ENCODE measurements at regions not wholly inside any gene's neighbourhood (a gene's known extent, or its start where the extent isn't known, plus 50 kb on each side); places are given as distances from the start of the nearest gene placed in this dataset.

DNA sequence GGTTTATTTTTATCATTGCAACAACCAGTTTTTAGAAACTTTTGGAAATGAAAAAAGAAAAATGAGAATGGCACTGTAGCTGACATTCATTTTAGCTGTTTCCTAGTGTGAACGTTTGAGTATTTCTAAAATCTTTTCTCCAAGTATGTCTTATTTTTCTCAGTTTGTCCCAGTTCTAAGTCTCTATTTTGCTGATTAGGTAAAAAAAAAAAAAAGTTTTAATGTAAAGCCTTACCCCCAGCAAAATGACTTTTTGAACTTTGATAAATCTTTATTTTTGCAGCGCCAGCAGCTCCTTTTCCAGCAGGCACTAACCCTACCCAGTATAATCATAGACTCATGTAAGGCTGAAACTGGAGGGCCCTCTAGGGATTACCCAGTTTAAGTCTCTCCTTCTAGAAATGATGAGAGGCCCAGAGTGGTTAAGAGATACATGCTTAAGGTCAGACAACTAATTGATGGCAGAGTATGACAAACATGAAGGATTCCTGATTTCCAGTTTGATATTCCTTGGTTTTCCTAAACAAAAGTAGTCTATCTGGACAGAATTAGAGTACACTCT lies 84.3 kb upstream of the SLC4A4 start:
- no peak for DNase-seq (ENCODE audit: low spot score)
- Mint-ChIP-seq H3K36me3 (no peaks in the 10 kb centered on the region), H3K27ac (no peak overlapping the region), H3K4me1 (no peaks in the 10 kb centered on the region), H3K9me3 (no peaks in the 10 kb centered on the region), H3K4me3 (no peak overlapping the region), H3K27me3 (ENCODE audit: low read depth) (no peaks in the 10 kb centered on the region)
- CTCF ChIA-PET, result interaction anchor here (0.7 to 2.2 kb wide), 3 partner anchors 66 to 342 kb away, joined by 3 to 5 read pairs (median 4); no protein-coding TSS in a partner anchor
- POLR2A ChIA-PET, result no interaction called here
- TF ChIP-seq RELA (CRISPR knock-in tag; IDR thresholded peaks at IDR 0.05; ENCODE audit: borderline replicate concordance), result no peak
- TF ChIP-seq HMGA2 (CRISPR knock-in tag; IDR thresholded peaks at IDR 0.05), result no peak
- TF ChIP-seq TEAD4 (CRISPR knock-in tag; IDR thresholded peaks at IDR 0.05), result no peak
- TF ChIP-seq ZNF121 (CRISPR knock-in tag; IDR thresholded peaks at IDR 0.05), result no peak
- TF ChIP-seq ZNF232 (CRISPR knock-in tag; IDR thresholded peaks at IDR 0.05), result no peak
- TF ChIP-seq, protein P1, sequence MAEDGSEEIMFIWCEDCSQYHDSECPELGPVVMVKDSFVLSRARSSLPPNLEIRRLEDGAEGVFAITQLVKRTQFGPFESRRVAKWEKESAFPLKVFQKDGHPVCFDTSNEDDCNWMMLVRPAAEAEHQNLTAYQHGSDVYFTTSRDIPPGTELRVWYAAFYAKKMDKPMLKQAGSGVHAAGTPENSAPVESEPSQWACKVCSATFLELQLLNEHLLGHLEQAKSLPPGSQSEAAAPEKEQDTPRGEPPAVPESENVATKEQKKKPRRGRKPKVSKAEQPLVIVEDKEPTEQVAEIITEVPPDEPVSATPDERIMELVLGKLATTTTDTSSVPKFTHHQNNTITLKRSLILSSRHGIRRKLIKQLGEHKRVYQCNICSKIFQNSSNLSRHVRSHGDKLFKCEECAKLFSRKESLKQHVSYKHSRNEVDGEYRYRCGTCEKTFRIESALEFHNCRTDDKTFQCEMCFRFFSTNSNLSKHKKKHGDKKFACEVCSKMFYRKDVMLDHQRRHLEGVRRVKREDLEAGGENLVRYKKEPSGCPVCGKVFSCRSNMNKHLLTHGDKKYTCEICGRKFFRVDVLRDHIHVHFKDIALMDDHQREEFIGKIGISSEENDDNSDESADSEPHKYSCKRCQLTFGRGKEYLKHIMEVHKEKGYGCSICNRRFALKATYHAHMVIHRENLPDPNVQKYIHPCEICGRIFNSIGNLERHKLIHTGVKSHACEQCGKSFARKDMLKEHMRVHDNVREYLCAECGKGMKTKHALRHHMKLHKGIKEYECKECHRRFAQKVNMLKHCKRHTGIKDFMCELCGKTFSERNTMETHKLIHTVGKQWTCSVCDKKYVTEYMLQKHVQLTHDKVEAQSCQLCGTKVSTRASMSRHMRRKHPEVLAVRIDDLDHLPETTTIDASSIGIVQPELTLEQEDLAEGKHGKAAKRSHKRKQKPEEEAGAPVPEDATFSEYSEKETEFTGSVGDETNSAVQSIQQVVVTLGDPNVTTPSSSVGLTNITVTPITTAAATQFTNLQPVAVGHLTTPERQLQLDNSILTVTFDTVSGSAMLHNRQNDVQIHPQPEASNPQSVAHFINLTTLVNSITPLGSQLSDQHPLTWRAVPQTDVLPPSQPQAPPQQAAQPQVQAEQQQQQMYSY (CRISPR knock-in tag; IDR thresholded peaks at IDR 0.05), result no peak
- TF ChIP-seq, protein P2, sequence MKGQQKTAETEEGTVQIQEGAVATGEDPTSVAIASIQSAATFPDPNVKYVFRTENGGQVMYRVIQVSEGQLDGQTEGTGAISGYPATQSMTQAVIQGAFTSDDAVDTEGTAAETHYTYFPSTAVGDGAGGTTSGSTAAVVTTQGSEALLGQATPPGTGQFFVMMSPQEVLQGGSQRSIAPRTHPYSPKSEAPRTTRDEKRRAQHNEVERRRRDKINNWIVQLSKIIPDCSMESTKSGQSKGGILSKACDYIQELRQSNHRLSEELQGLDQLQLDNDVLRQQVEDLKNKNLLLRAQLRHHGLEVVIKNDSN (CRISPR knock-in tag; IDR thresholded peaks at IDR 0.05), result no peak
- TF ChIP-seq NFE2L1 (CRISPR knock-in tag; IDR thresholded peaks at IDR 0.05), result no peak
- no peak for TF ChIP-seq CREB1 (CRISPR knock-in tag; IDR thresholded peaks at IDR 0.05)
- TF ChIP-seq, protein P3, sequence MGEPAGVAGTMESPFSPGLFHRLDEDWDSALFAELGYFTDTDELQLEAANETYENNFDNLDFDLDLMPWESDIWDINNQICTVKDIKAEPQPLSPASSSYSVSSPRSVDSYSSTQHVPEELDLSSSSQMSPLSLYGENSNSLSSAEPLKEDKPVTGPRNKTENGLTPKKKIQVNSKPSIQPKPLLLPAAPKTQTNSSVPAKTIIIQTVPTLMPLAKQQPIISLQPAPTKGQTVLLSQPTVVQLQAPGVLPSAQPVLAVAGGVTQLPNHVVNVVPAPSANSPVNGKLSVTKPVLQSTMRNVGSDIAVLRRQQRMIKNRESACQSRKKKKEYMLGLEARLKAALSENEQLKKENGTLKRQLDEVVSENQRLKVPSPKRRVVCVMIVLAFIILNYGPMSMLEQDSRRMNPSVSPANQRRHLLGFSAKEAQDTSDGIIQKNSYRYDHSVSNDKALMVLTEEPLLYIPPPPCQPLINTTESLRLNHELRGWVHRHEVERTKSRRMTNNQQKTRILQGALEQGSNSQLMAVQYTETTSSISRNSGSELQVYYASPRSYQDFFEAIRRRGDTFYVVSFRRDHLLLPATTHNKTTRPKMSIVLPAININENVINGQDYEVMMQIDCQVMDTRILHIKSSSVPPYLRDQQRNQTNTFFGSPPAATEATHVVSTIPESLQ (CRISPR knock-in tag; IDR thresholded peaks at IDR 0.05), result no peak
- TF ChIP-seq, protein P4, sequence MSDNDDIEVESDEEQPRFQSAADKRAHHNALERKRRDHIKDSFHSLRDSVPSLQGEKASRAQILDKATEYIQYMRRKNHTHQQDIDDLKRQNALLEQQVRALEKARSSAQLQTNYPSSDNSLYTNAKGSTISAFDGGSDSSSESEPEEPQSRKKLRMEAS (CRISPR knock-in tag; IDR thresholded peaks at IDR 0.05), result no peak
- no peak for TF ChIP-seq ETV6 (CRISPR knock-in tag; IDR thresholded peaks at IDR 0.05)
- TF ChIP-seq OVOL2 (CRISPR knock-in tag; IDR thresholded peaks at IDR 0.05; ENCODE audit: borderline replicate concordance), result no peak
- 0 out of 2 replicates have a peak, but pooled peaks have one; percentile 30 for ATAC-seq

DNA sequence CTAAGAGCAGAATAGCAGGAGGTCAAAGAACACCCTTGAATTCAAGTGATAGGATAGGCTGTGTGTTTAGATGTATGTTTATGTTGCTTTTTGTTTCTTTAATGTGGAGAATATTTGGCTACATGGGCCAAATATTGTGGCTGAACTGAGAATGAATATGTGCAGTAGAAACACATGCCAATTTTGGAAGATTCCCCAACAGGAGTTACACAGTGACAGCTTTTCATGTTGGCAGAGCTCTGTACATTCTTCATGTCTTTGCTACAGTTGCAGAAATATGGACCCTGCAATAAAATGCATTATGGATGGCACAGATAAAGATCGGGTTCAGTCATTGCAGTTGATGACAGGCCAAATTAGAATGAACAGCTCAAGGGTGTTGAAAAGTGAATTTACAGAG lies 82.8 kb upstream of the SLC4A4 start:
- Mint-ChIP-seq H3K27ac (no peak overlapping the region), H3K4me3 (no peak overlapping the region), H3K9me3 (no peaks in the 10 kb centered on the region), H3K4me1 (peaks cover under 1% of the 10 kb centered on the region; the same call in 1 of the 2 replicates), H3K36me3 (no peaks in the 10 kb centered on the region), H3K27me3 (ENCODE audit: low read depth) (no peaks in the 10 kb centered on the region)
- no peak for DNase-seq (ENCODE audit: low spot score)
- no peak for ATAC-seq
- POLR2A ChIA-PET, result no interaction called here
- CTCF ChIA-PET, result no interaction called here
- TF ChIP-seq, protein P5, sequence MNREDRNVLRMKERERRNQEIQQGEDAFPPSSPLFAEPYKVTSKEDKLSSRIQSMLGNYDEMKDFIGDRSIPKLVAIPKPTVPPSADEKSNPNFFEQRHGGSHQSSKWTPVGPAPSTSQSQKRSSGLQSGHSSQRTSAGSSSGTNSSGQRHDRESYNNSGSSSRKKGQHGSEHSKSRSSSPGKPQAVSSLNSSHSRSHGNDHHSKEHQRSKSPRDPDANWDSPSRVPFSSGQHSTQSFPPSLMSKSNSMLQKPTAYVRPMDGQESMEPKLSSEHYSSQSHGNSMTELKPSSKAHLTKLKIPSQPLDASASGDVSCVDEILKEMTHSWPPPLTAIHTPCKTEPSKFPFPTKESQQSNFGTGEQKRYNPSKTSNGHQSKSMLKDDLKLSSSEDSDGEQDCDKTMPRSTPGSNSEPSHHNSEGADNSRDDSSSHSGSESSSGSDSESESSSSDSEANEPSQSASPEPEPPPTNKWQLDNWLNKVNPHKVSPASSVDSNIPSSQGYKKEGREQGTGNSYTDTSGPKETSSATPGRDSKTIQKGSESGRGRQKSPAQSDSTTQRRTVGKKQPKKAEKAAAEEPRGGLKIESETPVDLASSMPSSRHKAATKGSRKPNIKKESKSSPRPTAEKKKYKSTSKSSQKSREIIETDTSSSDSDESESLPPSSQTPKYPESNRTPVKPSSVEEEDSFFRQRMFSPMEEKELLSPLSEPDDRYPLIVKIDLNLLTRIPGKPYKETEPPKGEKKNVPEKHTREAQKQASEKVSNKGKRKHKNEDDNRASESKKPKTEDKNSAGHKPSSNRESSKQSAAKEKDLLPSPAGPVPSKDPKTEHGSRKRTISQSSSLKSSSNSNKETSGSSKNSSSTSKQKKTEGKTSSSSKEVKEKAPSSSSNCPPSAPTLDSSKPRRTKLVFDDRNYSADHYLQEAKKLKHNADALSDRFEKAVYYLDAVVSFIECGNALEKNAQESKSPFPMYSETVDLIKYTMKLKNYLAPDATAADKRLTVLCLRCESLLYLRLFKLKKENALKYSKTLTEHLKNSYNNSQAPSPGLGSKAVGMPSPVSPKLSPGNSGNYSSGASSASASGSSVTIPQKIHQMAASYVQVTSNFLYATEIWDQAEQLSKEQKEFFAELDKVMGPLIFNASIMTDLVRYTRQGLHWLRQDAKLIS (CRISPR knock-in tag; IDR thresholded peaks at IDR 0.05; ENCODE audit: borderline replicate concordance), result no peak
- TF ChIP-seq, protein P1 (CRISPR knock-in tag; IDR thresholded peaks at IDR 0.05), result no peak
- TF ChIP-seq, protein P6, sequence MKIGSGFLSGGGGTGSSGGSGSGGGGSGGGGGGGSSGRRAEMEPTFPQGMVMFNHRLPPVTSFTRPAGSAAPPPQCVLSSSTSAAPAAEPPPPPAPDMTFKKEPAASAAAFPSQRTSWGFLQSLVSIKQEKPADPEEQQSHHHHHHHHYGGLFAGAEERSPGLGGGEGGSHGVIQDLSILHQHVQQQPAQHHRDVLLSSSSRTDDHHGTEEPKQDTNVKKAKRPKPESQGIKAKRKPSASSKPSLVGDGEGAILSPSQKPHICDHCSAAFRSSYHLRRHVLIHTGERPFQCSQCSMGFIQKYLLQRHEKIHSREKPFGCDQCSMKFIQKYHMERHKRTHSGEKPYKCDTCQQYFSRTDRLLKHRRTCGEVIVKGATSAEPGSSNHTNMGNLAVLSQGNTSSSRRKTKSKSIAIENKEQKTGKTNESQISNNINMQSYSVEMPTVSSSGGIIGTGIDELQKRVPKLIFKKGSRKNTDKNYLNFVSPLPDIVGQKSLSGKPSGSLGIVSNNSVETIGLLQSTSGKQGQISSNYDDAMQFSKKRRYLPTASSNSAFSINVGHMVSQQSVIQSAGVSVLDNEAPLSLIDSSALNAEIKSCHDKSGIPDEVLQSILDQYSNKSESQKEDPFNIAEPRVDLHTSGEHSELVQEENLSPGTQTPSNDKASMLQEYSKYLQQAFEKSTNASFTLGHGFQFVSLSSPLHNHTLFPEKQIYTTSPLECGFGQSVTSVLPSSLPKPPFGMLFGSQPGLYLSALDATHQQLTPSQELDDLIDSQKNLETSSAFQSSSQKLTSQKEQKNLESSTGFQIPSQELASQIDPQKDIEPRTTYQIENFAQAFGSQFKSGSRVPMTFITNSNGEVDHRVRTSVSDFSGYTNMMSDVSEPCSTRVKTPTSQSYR (CRISPR knock-in tag; IDR thresholded peaks at IDR 0.05), result no peak
- TF ChIP-seq JAZF1 (CRISPR knock-in tag; IDR thresholded peaks at IDR 0.05) (no peak), GABPB1 (CRISPR knock-in tag; IDR thresholded peaks at IDR 0.05) (no peak)
